Colonic mucosa (tissue), 4 donors: ENCODE measurements at regions not wholly inside any gene's neighbourhood (a gene's known extent, or its start where the extent isn't known, plus 50 kb on each side); places are given as distances from the start of the nearest gene placed in this dataset.

Source experiments
- DNase-seq: peaks from one replicate; pipeline ENCODE4 v3.0.0-alpha.2; 2020
- H3K27ac ChIP-seq: fragments of 200-600 bp; one replicate; pipeline ENCODE4 v1.8.0; 2021
- H3K27me3 ChIP-seq: fragments of 200-600 bp; one replicate; pipeline ENCODE4 v1.8.0; 2021
- H3K36me3 ChIP-seq: fragments of 200-600 bp; one replicate; pipeline ENCODE4 v1.8.0; 2021
- H3K4me1 ChIP-seq: fragments of 200-600 bp; one replicate; pipeline ENCODE4 v1.8.0; 2021; ENCODE audit warnings: mild to moderate bottlenecking
- H3K4me3 ChIP-seq: fragments of 200-600 bp; one replicate; pipeline ENCODE4 v1.8.0; 2021
- H3K9ac ChIP-seq, 2 donors: one replicate each; pipeline ENCODE4 v1.7.0; 2013; ENCODE audit warnings: control low read depth in 2 of 2, low read depth in 2 of 2, low read length in 2 of 2
- H3K9me3 ChIP-seq: fragments of 200-600 bp; one replicate; pipeline ENCODE4 v1.8.0; 2021
- intact Hi-C: fragments of 100-400 bp; cut with DNase I; formaldehyde crosslinking; loops from one replicate; pipeline ENCODE4 v1.14.1; 2022
- TF ChIP-seq, protein P1 (sequence below): fragments of 200-600 bp; IDR thresholded peaks from one replicate; pipeline ENCODE4 v1.8.0; 2022; ENCODE audit warnings: antibody characterized with exemption, mild to moderate bottlenecking
- donor health status: healthy.
- donor health status: DM: no; HTN: no; CAD: no.
- donor health status: DM: no; HTN: no; CAD: no.

- Histone ChIP-seq H3K27ac (no peak overlapping the region), H3K9me3 (no peaks in the 10 kb centered on the region), H3K4me1 (no peaks in the 10 kb centered on the region), H3K9ac (no peak overlapping the region), H3K36me3 (no peaks in the 10 kb centered on the region), H3K27me3 (no peaks in the 10 kb centered on the region), H3K4me3 (no peak overlapping the region)
- no peak for DNase-seq
- intact Hi-C loops, result no loop called here
- TF ChIP-seq, protein P1, sequence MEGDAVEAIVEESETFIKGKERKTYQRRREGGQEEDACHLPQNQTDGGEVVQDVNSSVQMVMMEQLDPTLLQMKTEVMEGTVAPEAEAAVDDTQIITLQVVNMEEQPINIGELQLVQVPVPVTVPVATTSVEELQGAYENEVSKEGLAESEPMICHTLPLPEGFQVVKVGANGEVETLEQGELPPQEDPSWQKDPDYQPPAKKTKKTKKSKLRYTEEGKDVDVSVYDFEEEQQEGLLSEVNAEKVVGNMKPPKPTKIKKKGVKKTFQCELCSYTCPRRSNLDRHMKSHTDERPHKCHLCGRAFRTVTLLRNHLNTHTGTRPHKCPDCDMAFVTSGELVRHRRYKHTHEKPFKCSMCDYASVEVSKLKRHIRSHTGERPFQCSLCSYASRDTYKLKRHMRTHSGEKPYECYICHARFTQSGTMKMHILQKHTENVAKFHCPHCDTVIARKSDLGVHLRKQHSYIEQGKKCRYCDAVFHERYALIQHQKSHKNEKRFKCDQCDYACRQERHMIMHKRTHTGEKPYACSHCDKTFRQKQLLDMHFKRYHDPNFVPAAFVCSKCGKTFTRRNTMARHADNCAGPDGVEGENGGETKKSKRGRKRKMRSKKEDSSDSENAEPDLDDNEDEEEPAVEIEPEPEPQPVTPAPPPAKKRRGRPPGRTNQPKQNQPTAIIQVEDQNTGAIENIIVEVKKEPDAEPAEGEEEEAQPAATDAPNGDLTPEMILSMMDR, result no peak
Observed at GRCh38 chr4:111979921-111980320, 165.3 kb upstream of the FAM241A start.

- Histone ChIP-seq H3K27me3 (no peaks in the 10 kb centered on the region), H3K9ac (no peak overlapping the region), H3K4me3 (no peak overlapping the region), H3K27ac (no peak overlapping the region), H3K4me1 (no peaks in the 10 kb centered on the region), H3K9me3 (no peaks in the 10 kb centered on the region), H3K36me3 (no peaks in the 10 kb centered on the region)
- TF ChIP-seq, protein P1, result no peak
- no peak for DNase-seq
- intact Hi-C loops, result no loop called here
Observed at GRCh38 chr4:111982089-111982488, 163.2 kb upstream of the FAM241A start.

DNA sequence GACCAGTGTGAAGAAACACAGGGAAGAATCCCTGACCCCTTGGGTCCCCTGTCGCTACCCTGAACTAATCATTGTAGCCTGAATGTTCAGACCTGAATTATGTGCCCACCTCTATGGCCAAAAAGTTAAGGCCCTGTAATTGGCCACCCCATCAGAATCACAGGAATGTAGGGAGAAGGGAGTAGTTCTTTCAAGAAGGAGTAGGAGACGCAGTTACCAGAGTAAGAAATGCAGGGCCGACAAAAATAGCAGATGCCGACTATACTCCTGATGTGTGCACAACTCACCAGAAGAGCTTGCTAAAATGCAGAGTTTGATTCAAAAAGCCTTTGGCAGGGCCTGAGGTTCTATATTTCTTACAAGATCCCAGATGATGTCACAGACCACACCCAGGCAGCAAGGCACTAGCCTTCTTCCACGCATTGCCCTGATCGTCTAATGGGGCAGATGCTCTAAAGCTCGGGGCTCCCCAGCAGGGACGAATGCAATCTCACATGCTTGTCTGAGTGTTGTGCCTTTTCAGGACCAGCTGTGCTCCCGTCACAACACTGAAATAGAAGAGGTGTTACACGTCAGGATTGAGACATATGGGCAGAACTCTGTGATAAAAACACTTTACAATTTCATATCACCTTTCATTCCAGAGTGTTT lies 161.0 kb upstream of the FAM241A start:
- no peaks in the 10 kb centered on the region for H3K36me3 ChIP-seq
- H3K27ac ChIP-seq, result no peak overlapping the region
- no peaks in the 10 kb centered on the region for H3K4me1 ChIP-seq
- no peak overlapping the region for H3K9ac ChIP-seq
- intact Hi-C loops, result no loop called here
- TF ChIP-seq, protein P1, result no peak
- H3K4me3 ChIP-seq, result no peak overlapping the region
- DNase-seq, result no peak
- H3K27me3 ChIP-seq, result no peaks in the 10 kb centered on the region
- H3K9me3 ChIP-seq, result no peaks in the 10 kb centered on the region

- Histone ChIP-seq H3K36me3 (no peaks in the 10 kb centered on the region), H3K27ac (no peak overlapping the region)
- intact Hi-C loops, result no loop called here
Observed at GRCh38 chr4:111985426-111985825, 159.8 kb upstream of the FAM241A start.

GRCh38 chr4:111986095-111986494 lies 159.2 kb upstream of the FAM241A start:
- Histone ChIP-seq H3K9ac (no peak overlapping the region), H3K4me1 (no peaks in the 10 kb centered on the region), H3K27ac (no peak overlapping the region), H3K4me3 (no peak overlapping the region), H3K27me3 (no peaks in the 10 kb centered on the region), H3K36me3 (no peaks in the 10 kb centered on the region), H3K9me3 (no peaks in the 10 kb centered on the region)
- TF ChIP-seq, protein P1, result no peak
- intact Hi-C loops, result no loop called here
- no peak for DNase-seq

More at GRCh38 chr4:111985426-111985825, 159.8 kb upstream of the FAM241A start:
- Histone ChIP-seq H3K27me3 (no peaks in the 10 kb centered on the region), H3K4me3 (no peak overlapping the region), H3K9me3 (no peaks in the 10 kb centered on the region), H3K4me1 (no peaks in the 10 kb centered on the region), H3K9ac (no peak overlapping the region)
- TF ChIP-seq, protein P1, result no peak
- DNase-seq, result no peak
